ENCODE measurements at regions not wholly inside any gene's neighbourhood (a gene's known extent, or its start where the extent isn't known, plus 50 kb on each side); places are given as distances from the start of the nearest gene placed in this dataset.
A peak's percentile ranks its signal among the peaks of the same experiment; 100 is the strongest.
"Not testable (repeated sequence)": the region's sequence is repeated elsewhere in the genome, so short reads cannot be mapped to it uniquely, and the experiment has no call there.

GRCh38 chr5:124888622-124889485, 142.4 kb upstream of the ZNF608 start:
- Histone ChIP-seq H3K9ac (ENCODE audit: low read length) (no peak overlapping the region), H3K9me3 (ENCODE audit: control insufficient read depth, low read depth, low read length) (peaks cover 8% of the 10 kb centered on the region), H3K27ac (ENCODE audit: low read length) (no peak overlapping the region), H3K4me1 (ENCODE audit: control insufficient read depth, low read depth, low read length) (peaks cover 29% of the 10 kb centered on the region), H3K27me3 (ENCODE audit: control insufficient read depth, insufficient read depth, low read length) (no peaks in the 10 kb centered on the region), H3K36me3 (ENCODE audit: control insufficient read depth, low read depth, low read length) (no peaks in the 10 kb centered on the region), H3K4me3 (ENCODE audit: low read length) (peak overlapping the region; percentile 11)

GRCh38 chr5:124889486-124889825, 143.0 kb upstream of the ZNF608 start:
- no peak overlapping the region for H3K27ac ChIP-seq (ENCODE audit: low read length)
- H3K27me3 ChIP-seq (ENCODE audit: control insufficient read depth, insufficient read depth, low read length), result no peaks in the 10 kb centered on the region
- peaks cover 29% of the 10 kb centered on the region for H3K4me1 ChIP-seq (ENCODE audit: control insufficient read depth, low read depth, low read length)

GRCh38 chr5:124889850-124890249, 143.4 kb upstream of the ZNF608 start:
- no peaks in the 10 kb centered on the region for H3K36me3 ChIP-seq (ENCODE audit: control insufficient read depth, low read depth, low read length)
- no peak overlapping the region for H3K9ac ChIP-seq (ENCODE audit: low read length)
- H3K27ac ChIP-seq (ENCODE audit: low read length), result no peak overlapping the region
- peaks cover 8% of the 10 kb centered on the region for H3K9me3 ChIP-seq (ENCODE audit: control insufficient read depth, low read depth, low read length)
- no peaks in the 10 kb centered on the region for H3K27me3 ChIP-seq (ENCODE audit: control insufficient read depth, insufficient read depth, low read length)
- H3K4me1 ChIP-seq (ENCODE audit: control insufficient read depth, low read depth, low read length), result peaks cover 29% of the 10 kb centered on the region
- no peak overlapping the region for H3K4me3 ChIP-seq (ENCODE audit: low read length)

More at GRCh38 chr5:124889486-124889825, 143.0 kb upstream of the ZNF608 start:
- peak overlapping the region; percentile 11 for H3K4me3 ChIP-seq (ENCODE audit: low read length)
- peaks cover 8% of the 10 kb centered on the region for H3K9me3 ChIP-seq (ENCODE audit: control insufficient read depth, low read depth, low read length)
- H3K9ac ChIP-seq (ENCODE audit: low read length), result no peak overlapping the region
- H3K36me3 ChIP-seq (ENCODE audit: control insufficient read depth, low read depth, low read length), result no peaks in the 10 kb centered on the region

GRCh38 chr5:124890442-124890841, 144.0 kb upstream of the ZNF608 start:
- not testable (repeated sequence) for H3K9ac ChIP-seq (ENCODE audit: low read length); H3K36me3 ChIP-seq (ENCODE audit: control insufficient read depth, low read depth, low read length); H3K9me3 ChIP-seq (ENCODE audit: control insufficient read depth, low read depth, low read length); H3K27me3 ChIP-seq (ENCODE audit: control insufficient read depth, insufficient read depth, low read length); H3K27ac ChIP-seq (ENCODE audit: low read length); H3K4me3 ChIP-seq (ENCODE audit: low read length)
- H3K4me1 ChIP-seq (ENCODE audit: control insufficient read depth, low read depth, low read length), result peaks cover 33% of the 10 kb centered on the region

- no peaks in the 10 kb centered on the region for H3K9me3 ChIP-seq (ENCODE audit: control insufficient read depth, low read depth, low read length)
- no peak overlapping the region for H3K9ac ChIP-seq (ENCODE audit: low read length)
- H3K4me3 ChIP-seq (ENCODE audit: low read length), result no peak overlapping the region
- peaks cover 33% of the 10 kb centered on the region for H3K4me1 ChIP-seq (ENCODE audit: control insufficient read depth, low read depth, low read length)
- H3K27ac ChIP-seq (ENCODE audit: low read length), result no peak overlapping the region
- no peaks in the 10 kb centered on the region for H3K36me3 ChIP-seq (ENCODE audit: control insufficient read depth, low read depth, low read length)
- H3K27me3 ChIP-seq (ENCODE audit: control insufficient read depth, insufficient read depth, low read length), result no peaks in the 10 kb centered on the region
Observed at GRCh38 chr5:124891179-124891578, 144.7 kb upstream of the ZNF608 start.

GRCh38 chr5:124892185-124892848, 145.9 kb upstream of the ZNF608 start:
- Histone ChIP-seq H3K36me3 (ENCODE audit: control insufficient read depth, low read depth, low read length) (no peaks in the 10 kb centered on the region), H3K9me3 (ENCODE audit: control insufficient read depth, low read depth, low read length) (no peaks in the 10 kb centered on the region), H3K9ac (ENCODE audit: low read length) (no peak overlapping the region), H3K4me3 (ENCODE audit: low read length) (no peak overlapping the region), H3K27ac (ENCODE audit: low read length) (no peak overlapping the region), H3K27me3 (ENCODE audit: control insufficient read depth, insufficient read depth, low read length) (no peaks in the 10 kb centered on the region), H3K4me1 (ENCODE audit: control insufficient read depth, low read depth, low read length) (peaks cover 29% of the 10 kb centered on the region)

- no peaks in the 10 kb centered on the region for H3K9me3 ChIP-seq (ENCODE audit: control insufficient read depth, low read depth, low read length)
- H3K27ac ChIP-seq (ENCODE audit: low read length), result no peak overlapping the region
Observed at GRCh38 chr5:124894541-124894940, 148.1 kb upstream of the ZNF608 start.

GRCh38 chr5:124895236-124895635, 148.8 kb upstream of the ZNF608 start:
- Histone ChIP-seq H3K4me1 (ENCODE audit: control insufficient read depth, low read depth, low read length) (peaks cover 4% of the 10 kb centered on the region), H3K4me3 (ENCODE audit: low read length) (no peak overlapping the region), H3K9me3 (ENCODE audit: control insufficient read depth, low read depth, low read length) (no peaks in the 10 kb centered on the region), H3K9ac (ENCODE audit: low read length) (no peak overlapping the region), H3K36me3 (ENCODE audit: control insufficient read depth, low read depth, low read length) (no peaks in the 10 kb centered on the region), H3K27me3 (ENCODE audit: control insufficient read depth, insufficient read depth, low read length) (no peaks in the 10 kb centered on the region), H3K27ac (ENCODE audit: low read length) (no peak overlapping the region)

More at GRCh38 chr5:124894541-124894940, 148.1 kb upstream of the ZNF608 start:
- Histone ChIP-seq H3K9ac (ENCODE audit: low read length) (no peak overlapping the region), H3K4me1 (ENCODE audit: control insufficient read depth, low read depth, low read length) (peaks cover 7% of the 10 kb centered on the region), H3K27me3 (ENCODE audit: control insufficient read depth, insufficient read depth, low read length) (no peaks in the 10 kb centered on the region), H3K36me3 (ENCODE audit: control insufficient read depth, low read depth, low read length) (no peaks in the 10 kb centered on the region), H3K4me3 (ENCODE audit: low read length) (no peak overlapping the region)

- Histone ChIP-seq H3K27me3 (ENCODE audit: control insufficient read depth, insufficient read depth, low read length) (peaks cover 27% of the 10 kb centered on the region), H3K4me1 (ENCODE audit: control insufficient read depth, low read depth, low read length) (peaks cover 21% of the 10 kb centered on the region), H3K9ac (ENCODE audit: low read length) (no peak overlapping the region), H3K9me3 (ENCODE audit: control insufficient read depth, low read depth, low read length) (no peaks in the 10 kb centered on the region), H3K4me3 (ENCODE audit: low read length) (no peak overlapping the region), H3K36me3 (ENCODE audit: control insufficient read depth, low read depth, low read length) (no peaks in the 10 kb centered on the region), H3K27ac (ENCODE audit: low read length) (no peak overlapping the region)
Observed at GRCh38 chr5:124901081-124901480, 154.6 kb upstream of the ZNF608 start.

GRCh38 chr5:124902097-124902821, 155.8 kb upstream of the ZNF608 start:
- Histone ChIP-seq H3K4me1 (ENCODE audit: control insufficient read depth, low read depth, low read length) (peaks cover 31% of the 10 kb centered on the region), H3K27ac (ENCODE audit: low read length) (no peak overlapping the region), H3K4me3 (ENCODE audit: low read length) (no peak overlapping the region)

GRCh38 chr5:124905256-124906130, 159.1 kb upstream of the ZNF608 start:
- Histone ChIP-seq H3K9me3 (ENCODE audit: control insufficient read depth, low read depth, low read length) (no peaks in the 10 kb centered on the region), H3K9ac (ENCODE audit: low read length) (no peak overlapping the region), H3K36me3 (ENCODE audit: control insufficient read depth, low read depth, low read length) (no peaks in the 10 kb centered on the region), H3K4me1 (ENCODE audit: control insufficient read depth, low read depth, low read length) (peaks cover 38% of the 10 kb centered on the region), H3K4me3 (ENCODE audit: low read length) (no peak overlapping the region), H3K27ac (ENCODE audit: low read length) (no peak overlapping the region), H3K27me3 (ENCODE audit: control insufficient read depth, insufficient read depth, low read length) (peaks cover 38% of the 10 kb centered on the region)

More at GRCh38 chr5:124902097-124902821, 155.8 kb upstream of the ZNF608 start:
- no peaks in the 10 kb centered on the region for H3K9me3 ChIP-seq (ENCODE audit: control insufficient read depth, low read depth, low read length)
- peaks cover 33% of the 10 kb centered on the region for H3K27me3 ChIP-seq (ENCODE audit: control insufficient read depth, insufficient read depth, low read length)
- no peak overlapping the region for H3K9ac ChIP-seq (ENCODE audit: low read length)
- no peaks in the 10 kb centered on the region for H3K36me3 ChIP-seq (ENCODE audit: control insufficient read depth, low read depth, low read length)

Measured in iPS-18a (cell line).